Activated CD4-positive, alpha-beta T cell treated with anti-CD3 and anti-CD28 coated beads, Interleukin-2, Interleukin-6, amounts not matched to agents 100 ng/mL and 50 ng/mL, durations not matched to agents 16 hours and 8 hours (primary cell): ENCODE measurements at regions not wholly inside any gene's neighbourhood (a gene's known extent, or its start where the extent isn't known, plus 50 kb on each side); places are given as distances from the start of the nearest gene placed in this dataset.
"Not testable (repeated sequence)": the region's sequence is repeated elsewhere in the genome, so short reads cannot be mapped to it uniquely, and the experiment has no call there.

Experiments
- DNase-seq: peaks from one replicate; pipeline ENCODE4 v3.0.0-alpha.2; 2020

DNA sequence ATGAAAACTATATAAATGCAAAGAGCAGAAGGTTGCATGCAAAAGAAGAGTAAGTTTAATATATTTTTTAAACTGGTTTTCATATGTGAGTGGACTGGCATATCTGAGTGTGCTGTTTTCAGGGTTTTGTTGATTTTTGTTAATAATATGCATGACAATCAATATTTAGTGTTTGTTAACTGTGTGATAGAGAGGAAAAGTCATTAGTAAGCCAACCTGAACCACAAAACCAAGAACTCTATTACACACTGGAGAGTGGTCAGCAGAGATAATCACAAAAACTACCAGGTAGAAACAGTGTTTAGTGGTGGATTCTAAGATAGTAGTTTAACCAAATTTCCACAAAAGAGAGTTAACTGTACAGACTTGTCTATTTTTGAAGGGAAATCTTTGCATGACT lies 396.9 kb downstream of the GASK1B start:
- no peak for DNase-seq

DNA sequence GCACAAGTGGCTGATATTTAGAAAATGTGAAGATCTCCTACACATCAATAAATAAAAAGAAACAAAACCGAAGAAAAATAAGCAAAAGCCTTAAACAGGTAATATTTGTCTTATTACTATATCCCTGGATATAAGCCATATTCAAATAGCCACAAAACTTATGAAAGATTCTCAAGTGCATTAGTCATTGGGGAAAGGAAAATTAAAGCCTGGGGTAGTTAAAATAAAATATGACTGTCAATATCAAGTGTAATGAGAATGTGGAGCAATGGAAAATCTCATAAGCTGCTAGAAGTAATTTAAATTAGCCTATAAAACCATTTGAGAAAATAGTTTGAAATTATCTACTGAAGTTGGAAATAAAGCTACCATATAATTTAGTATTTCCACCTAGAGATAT lies 399.9 kb downstream of the GASK1B start:
- DNase-seq, result no peak

DNA sequence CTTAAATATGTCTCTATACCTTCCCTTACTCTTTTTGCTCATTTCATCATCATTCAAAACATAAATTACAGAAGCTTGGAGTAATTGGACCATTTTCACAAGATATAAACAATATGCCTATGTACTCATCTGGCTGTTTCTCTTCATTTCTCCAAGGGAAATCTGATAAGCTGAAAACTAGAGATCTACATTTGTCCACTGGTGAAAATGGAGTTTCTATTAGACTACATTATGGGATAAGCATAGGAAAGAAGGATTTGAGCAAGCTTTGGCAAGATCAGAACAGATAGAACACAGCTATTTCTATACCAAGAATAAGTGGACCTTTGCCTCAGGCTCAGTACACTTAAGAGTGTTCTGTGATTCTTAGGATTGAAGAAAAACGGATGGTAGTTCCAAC lies 404.4 kb downstream of the GASK1B start:
- no peak for DNase-seq

DNA sequence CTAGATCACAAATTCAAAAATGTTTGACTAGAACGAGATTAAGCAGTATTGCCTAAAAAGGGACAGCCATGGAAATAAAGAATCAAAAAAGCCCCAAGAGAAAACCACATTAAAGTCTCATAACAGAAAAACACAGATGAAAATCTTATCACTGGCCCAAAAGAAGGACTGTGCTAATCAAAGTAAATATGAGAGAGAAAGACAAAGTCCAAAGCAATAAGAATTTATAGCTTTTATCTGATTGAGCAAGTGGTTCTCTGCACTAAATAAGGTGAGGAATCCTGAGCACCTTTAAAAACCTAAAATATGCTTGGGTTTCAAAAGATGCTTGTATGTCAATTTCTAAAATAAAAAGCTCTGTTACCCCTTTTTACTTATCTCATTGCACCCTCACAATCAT lies 409.3 kb downstream of the GASK1B start:
- no peak for DNase-seq

DNA sequence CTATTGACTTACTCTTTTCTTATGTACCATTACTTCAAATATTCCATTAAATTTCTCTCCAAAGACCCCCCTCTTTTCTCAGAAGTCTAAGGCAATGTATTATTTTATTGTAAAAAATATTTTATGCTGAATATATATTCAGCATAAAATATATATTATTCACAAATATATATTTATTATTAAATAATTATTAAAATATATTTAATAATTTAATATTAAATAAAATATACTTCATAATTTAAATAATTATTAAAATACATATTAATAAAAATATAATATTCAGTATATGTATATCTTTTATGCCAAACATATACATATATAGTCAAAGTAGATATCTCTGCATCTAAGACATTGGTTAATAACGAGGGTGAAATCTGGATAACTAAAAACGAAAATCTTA lies 418.4 kb downstream of the GASK1B start:
- no peak for DNase-seq

DNA sequence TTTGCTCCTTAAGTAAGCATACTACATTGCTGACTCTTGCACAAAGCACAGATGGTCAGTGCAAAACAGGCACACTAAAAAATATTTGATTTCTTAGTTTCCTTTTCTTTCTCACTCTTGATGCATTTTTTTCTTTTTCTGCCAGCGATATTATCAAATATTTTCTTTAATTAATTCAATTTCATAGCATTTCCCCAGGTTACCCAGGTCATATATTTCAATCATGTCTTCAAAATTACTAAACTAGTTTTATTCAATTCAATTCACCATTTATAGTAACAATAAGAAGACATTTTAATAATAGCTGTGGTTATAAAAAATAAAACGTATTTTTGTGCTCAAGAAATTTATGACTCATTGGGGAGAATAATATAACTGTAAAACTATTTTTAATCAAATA lies 421.2 kb downstream of the GASK1B start:
- no peak for DNase-seq

DNA sequence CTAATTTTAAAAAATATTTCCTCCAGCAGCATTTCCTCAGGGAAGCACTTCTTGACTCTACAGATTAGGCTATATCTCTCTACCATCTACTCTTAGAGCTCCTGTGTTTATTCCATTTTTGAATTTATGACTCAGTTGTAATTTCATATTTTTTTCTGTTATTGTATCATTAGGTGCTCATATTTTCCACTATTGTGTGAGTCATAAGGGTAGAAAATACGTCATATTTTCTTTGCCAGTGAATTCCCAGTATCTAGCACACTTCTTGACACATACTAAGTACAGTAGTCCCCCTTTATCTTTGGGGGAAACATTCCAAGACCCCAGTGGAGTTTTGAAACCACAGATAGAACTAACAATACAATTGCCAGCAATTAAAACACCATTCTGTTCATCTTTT lies 431.2 kb downstream of the GASK1B start:
- DNase-seq, result no peak

DNA sequence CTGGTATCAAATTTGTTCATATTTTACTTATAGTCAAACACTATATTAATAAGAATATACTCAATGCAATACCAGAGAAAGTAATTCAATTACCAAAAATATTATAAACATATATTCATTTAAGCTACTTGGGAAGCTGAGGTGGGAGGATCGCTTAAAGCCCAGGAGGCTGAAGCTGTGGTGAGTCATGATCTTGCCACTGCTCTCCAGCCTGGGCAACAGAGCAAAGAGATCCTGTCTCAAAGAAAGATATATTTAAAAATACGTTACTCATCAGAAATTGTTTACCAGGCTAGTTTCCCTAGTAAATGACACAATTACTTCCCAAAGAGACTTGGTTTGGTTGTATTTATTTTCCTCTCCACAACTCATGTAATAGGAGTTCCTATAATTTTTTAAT lies 433.6 kb downstream of the GASK1B start:
- DNase-seq, result no peak

DNA sequence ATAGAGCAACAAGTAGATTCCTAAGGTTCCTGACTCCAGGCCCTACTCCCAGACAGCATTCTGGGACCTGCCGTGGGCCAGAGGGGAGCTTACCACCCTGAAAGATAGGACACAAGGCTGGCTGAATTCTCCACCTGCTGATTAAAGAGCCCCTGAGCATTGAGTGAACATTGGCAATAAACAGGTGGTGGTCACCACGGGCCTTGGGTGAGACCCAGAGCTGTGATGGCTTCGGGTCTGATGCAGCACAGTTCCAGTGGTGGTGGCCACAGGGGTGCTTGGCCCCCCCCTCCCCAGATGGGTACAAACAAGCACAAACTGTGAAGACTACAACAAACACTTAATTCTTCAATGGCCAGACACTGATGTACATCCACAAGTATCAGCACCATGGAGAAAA lies 444.6 kb downstream of the GASK1B start:
- DNase-seq, result no peak

DNA sequence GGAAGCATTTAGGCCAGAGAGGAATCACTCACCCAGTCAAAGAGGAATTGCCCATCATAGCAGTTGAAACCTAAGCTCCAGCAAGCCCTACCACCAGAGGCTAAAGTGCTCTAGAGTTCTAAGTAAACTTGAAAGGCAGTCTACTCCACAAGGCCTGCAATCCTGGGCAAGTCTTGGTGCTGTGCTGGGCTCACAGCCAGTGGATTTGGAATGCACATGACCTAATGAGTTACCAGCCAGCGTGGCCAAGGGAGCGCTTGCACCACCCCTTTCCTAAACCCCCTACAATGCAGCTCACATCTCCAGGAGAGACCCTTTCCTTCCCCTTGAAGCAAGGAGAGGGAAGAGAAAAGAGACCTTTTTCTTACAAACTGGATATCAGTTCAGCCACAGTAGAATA lies 445.7 kb downstream of the GASK1B start:
- DNase-seq, result no peak

DNA sequence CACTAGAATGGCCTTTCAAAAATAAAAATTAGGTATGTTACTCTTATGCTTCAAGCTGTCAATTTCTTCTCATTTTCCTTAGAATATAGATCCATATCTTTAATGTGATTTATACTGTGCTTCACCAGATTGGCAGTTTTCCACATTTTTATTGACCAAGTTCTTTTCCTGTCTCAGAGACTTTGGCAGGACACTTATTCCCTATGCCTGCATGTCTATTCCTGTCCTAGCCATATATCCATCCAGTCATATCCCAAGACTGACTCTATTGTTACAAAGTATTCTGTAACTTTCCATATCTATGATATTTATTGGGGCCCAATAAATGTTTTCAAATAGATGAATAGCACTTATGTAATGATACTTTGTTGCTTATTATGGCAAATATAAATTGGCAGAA lies 450.7 kb downstream of the GASK1B start:
- DNase-seq, result no peak

DNA sequence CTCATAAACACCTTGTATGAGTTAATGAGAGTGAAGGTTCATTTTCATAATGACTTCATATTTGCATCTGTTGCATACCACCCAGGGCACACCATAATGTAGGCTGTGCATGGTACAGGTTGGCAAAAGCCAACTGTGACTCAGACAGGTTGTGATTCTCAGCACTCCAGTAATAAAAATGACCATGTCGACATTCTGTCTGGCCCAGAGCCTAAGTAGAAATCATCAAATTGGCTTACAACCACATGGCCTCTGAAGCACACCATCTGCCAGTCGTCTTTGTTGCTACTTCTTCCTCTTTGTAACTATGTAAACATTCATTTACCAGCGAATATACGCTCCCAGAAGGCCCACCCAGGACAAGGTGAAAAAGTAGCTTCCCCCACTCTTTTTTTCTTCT lies 459.5 kb downstream of the GASK1B start:
- no peak for DNase-seq

DNA sequence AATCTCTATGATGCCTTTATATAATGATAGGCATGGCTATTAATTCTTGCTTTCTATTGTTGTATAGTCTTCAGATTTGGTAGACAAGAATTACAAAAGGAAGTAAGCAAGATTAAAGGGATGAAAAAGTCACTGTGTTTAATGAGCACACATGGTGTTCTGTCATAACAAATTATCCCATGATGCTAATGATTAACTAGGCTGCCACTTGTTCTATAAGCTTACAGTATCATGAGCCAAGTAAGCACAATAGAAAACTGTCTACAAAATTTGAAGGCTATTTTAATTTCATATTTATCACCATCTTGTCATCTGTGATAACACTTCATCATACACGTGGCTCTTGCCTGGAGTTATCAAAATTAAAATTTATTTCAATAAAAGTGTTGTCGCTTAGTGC lies 466.7 kb downstream of the GASK1B start:
- DNase-seq, result no peak

DNA sequence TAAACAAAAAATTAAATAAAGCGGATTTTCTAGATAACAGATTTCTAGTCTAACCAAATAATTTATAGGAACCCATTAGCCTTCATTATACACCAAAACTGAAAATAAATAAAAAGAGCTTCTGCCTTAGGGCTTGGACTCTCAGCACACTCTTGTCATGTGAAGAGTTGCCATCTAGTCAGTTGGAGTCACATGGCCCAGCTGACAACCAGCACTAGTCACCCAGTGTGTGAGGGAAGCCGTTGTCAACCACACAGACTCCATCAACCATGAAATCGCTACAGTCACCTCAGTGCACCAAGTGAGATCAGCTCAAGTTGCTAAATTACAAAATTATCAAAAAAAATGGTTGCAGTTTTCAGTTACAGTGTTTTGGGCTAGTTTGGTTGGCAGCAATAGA lies 470.0 kb downstream of the GASK1B start:
- no peak for DNase-seq

DNA sequence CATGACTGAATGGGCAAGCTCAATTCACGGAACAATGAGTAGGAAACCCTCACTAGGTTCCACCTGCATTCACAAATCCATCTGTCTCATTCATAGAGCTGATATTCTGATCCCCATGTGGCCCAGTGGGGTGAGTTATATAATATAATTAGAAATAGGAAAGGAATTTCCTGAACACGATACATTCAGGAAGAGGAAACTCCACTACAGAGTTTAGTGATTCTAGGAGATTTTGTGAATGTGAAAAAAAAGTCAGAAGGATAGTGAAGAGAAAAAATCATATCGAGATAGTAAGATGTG lies 471.2 kb downstream of the GASK1B start:
- no peak for DNase-seq

DNA sequence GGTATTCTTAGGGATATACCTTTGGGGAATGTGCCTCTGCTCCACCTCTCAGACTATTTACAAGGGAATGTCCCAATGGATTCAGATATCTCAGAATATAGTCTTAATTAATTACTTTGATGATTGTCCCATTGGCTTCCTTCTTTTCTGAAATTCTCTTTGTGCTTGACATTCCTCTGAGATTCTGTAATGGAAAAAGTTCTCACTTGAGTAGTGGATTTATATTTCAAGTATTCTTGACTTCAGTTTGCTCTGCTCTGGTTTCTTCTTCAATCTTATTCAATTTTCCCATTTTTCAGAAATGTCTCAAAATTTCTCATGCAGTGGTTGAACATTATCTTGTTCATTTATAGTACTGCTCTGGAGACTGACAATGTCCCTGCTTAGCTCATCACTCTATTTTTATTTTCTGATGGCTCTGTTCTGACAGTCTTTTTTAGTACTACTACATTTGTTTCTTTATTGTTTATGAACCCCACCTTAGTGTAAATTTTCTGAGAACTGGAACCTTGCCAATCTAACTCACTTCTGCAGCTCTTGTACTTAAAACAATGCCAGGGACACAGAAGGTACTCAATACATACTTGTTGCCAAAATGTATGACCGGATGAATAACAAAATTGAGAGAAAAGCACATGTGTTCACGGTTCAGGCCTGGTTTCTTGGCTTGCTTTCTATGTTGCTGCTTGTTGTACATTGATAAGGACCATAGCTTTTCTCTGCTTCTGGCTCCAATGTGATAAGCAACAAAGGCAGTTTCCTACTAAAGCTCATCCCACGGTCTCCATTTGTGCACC lies 471.7 kb downstream of the GASK1B start:
- DNase-seq, result no peak

DNA sequence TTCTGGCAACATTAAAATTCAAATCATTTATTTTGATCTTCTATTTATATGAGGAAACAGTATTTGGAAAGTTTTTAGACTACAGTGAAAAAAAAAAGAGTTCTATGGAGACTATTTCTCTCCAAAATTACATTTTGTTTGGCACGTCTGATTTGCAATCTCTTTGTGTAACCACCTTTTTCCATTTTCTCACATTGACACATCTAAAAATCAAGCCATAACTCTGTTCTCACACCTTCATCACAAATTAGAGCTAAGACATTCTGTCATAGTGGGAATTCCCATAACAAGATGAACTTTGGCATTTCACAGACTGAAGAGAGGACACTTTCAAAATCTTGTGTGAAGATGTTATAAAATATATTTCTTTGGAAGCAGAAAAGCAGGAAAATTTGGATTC lies 468.9 kb downstream of the GRIA2 start:
- no peak for DNase-seq

DNA sequence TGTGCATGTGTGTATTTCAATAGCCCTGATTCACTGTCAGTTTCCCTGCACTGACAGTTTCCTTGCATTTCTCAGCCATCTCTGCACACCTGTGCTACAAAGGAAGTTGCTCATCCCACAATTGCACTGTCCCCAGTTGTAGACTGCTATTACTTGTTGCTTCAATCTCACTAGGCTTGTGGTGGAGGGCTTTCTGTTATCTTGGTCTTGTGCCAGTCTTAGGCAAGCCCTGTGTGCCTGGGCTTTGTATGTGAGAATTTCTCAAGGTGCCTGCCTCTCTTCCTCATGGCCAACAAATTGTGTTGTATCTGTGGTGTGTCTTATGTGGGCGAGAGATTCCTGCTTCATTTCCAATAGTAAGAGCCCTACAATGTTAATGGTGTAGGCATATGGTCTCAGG lies 467.4 kb downstream of the GRIA2 start:
- DNase-seq, result no peak

DNA sequence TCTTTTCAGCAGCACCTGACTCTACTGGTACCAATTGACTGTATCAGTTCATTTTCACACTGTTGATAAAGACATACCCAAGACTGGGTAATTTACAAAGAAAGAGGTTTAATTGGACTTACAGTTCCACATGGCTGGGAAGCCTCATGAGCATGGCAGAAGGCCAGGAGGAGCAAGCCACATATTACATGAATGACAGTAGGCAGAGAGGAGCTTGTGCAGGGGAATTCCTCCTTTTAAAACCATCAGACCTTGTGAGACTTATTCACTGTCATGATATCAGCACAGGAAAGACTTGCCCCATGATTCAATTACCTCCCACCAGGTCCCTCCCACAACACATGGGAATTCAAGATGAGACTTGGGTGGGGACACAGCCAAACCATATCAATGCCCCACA lies 458.8 kb downstream of the GRIA2 start:
- not testable (repeated sequence) for DNase-seq

DNA sequence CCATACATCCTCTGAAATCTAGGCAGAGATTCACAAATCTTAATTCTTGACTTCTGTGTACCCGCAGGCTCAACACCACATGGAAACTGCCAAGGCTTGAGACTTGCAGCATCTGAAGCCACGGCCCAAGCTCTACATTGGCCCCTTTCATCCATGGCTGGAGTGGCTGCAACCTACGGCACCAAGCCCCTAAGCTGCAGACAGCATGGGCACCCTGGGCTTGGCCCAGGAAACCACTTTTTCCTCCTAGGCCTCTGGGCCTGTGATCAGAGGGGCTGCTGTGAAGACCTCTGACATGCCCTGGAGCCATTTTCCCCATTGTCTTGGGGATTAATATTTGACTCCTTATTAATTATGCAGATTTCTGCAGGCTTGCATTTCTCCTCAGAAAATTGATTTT lies 457.9 kb downstream of the GRIA2 start:
- no peak for DNase-seq

DNA sequence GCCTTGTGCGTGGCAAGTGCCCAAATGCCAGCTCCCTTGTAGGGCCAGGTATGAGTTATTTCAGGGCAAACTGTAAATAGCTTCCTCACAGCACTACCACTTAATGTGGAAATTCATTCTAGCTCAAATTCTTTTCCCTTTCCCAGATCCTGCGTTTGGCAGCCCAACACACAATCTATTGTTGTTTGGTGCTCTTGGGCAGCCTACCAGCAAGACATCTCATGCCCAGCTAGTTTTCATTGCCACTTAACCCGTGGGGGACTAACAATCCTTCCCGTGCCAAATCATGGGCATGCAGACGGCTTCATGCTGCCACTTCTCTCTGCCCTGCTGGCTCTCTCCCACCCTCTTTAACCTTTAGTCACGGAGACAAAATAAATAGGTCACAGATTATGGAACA lies 454.2 kb downstream of the GRIA2 start:
- no peak for DNase-seq

DNA sequence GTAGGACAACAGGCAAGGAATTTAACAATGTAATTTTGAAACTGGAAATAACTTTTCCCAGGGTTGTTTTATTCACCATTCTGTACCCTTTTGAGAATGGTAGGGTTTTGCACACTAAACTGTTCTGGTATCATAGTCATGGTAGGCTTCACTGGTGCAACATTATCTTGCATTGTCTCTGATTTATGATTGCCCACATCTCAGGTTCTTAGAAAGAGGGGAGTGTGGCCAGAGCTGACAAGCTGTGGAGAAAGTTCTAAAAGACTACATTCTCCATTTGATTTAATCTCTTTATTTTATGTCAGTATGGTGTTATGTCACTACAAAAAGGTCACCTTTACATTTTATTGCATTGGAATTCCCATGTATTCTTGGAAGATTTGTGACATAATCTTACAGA lies 447.3 kb downstream of the GRIA2 start:
- no peak for DNase-seq

DNA sequence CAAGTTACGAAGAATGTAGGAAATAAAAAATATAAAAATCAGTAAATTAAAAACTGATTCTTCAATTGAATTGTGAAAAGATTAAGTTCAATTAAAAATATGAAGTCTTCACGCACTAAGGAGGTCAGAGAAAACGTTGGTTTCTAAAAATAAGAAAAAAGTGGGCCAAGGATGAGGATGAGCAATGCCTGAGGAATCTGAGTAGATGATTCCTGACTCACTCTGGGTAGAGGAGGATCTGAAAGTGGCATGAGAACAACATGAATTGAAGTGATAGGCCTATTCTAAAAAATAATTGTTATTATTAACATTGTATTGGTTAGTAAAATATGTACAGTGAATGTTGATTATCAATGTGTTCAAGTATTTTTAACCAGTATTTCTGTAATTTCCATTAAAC lies 444.2 kb downstream of the GRIA2 start:
- no peak for DNase-seq

DNA sequence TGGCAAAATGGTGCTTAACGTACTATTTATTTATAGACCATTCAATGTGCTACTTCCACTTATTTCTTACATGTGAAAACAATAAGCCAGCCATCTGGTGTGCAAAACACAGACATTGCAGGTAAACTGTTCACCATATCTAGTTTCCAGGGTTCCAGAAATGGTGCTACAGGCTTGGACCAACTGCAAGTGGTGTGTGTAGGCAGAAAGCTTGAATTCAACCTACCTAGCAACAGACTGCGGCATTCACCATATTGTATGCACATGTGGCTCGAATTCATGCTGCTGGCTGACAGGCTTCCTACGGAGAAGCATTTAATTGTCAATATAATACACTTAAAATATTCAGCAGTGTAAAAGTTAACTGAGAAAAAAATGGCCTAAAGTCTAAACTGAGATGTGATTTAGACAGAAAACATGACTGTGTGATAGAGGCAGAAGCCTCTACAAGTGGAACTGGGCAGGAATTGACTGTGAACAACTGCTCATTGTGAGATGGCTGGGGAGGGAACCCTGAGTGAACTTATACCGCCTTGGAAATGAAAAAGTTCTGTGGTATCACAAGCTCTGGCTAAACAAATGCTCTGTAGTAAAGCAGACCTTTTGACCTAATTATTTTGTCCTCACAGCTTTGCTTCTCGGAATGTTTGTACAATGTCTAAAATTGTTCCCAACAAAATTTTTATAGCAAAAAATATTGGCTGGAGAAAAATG lies 434.7 kb downstream of the GRIA2 start:
- DNase-seq, result no peak

DNA sequence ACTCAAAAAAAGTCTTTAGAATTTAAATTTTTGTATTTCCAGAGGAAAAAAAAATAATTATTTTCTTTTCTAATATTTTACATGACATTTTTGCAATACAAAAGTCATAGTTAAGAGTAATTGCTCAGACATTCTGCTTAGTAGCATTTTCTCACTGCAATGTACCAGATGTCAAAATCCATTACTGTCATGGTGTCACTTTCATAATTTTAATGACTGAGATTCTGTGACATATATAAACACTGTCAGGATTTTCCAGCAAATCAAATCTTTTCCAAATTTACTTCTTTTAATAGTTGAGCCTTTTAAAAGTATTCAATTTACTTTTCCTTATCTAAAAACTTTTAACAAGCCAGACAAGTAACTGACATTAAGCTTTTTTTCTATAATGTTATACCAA lies 422.7 kb downstream of the GRIA2 start:
- DNase-seq, result no peak
